ENCODE measurements at regions not wholly inside any gene's neighbourhood (a gene's known extent, or its start where the extent isn't known, plus 50 kb on each side); places are given as distances from the start of the nearest gene placed in this dataset.
"Not testable (repeated sequence)": the region's sequence is repeated elsewhere in the genome, so short reads cannot be mapped to it uniquely, and the experiment has no call there.

- not testable (repeated sequence) for H3K9ac ChIP-seq (ENCODE audit: low read length); H3K18ac ChIP-seq (ENCODE audit: low read length); H3K79me2 ChIP-seq (ENCODE audit: control insufficient read depth, insufficient read depth, low read length, poor library complexity); H3K14ac ChIP-seq (ENCODE audit: low read length); H3K4ac ChIP-seq (ENCODE audit: low read depth, low read length); H3K9me3 ChIP-seq (ENCODE audit: insufficient read depth, low read depth, low read length); H2BK12ac ChIP-seq (ENCODE audit: low read length); H3K4me2 ChIP-seq (ENCODE audit: low read length); DNase-seq; H2BK120ac ChIP-seq (ENCODE audit: insufficient read depth, low read length, poor library complexity); H3K27me3 ChIP-seq (ENCODE audit: insufficient read depth, low read length); H4K12ac ChIP-seq (ENCODE audit: low read depth, low read length); H4K91ac ChIP-seq (ENCODE audit: low read depth, low read length); H2AK5ac ChIP-seq (ENCODE audit: low read length); H3K4me3 ChIP-seq (ENCODE audit: low read depth, low read length); H2BK5ac ChIP-seq (ENCODE audit: low read depth, low read length, poor library complexity); H3K27ac ChIP-seq (ENCODE audit: low read depth, low read length); H3K23ac ChIP-seq (ENCODE audit: low read length); H4K8ac ChIP-seq (ENCODE audit: low read depth, low read length); H2AFZ ChIP-seq (ENCODE audit: insufficient read depth, low read length, poor library complexity); H3K36me3 ChIP-seq (ENCODE audit: control insufficient read depth in 1 of 2, insufficient read depth in 2 of 2, low read length in 2 of 2)
- Histone ChIP-seq H3K79me1 (ENCODE audit: low read length) (peaks cover 14% of the 10 kb centered on the region), H3K4me1 (ENCODE audit: control insufficient read depth in 1 of 2, insufficient read depth in 2 of 2, low read length in 2 of 2) (peaks cover 16 to 19% of the 10 kb centered on the region in 2 experiments)
- WGBS (ENCODE audit: extremely low coverage, insufficient coverage, insufficient read length): no CpG with 5 or more reads among the region's 10 CpGs
Measured at GRCh38 chr4:3898928-3899327, 132.7 kb downstream of the ADRA2C start.

DNA sequence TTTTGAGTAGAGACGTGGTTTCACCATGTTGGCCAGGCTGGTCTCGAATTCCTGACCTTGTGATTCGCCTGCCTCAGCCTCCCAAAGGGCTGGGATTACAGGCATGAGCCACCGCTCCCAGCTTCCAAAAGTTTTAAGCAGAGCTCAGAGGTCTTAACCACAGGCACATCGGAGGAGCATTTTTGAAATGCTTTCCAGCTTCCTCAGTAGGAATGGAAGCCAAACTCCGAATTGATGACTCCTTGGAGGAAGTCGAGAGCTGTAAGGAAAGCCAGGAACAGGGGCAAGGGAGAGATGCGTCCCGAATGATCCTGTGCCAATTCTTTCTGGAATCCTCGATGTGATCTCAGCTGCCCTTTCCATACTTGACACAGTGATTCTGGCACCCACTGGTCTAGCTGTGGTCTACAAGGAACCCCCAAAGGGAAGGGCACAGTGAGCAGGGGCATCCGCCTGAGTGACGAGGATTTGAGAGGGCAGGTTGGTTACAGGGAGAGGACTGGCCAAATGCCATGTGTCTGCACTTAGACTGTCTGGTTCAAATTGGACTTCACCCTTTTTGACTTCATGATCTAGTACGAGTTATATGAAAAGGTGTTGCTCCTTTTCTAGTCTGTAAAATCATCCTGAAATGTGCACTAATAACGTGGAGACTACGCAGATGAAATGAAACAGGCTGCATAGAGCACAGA, 138.2 kb downstream of the ADRA2C start:
- H4K8ac ChIP-seq (ENCODE audit: low read depth, low read length): peak overlapping the region; percentile 61
- peak overlapping the region; percentile 90 for H4K91ac ChIP-seq (ENCODE audit: low read depth, low read length)
- not testable (repeated sequence) for H3K18ac ChIP-seq (ENCODE audit: low read length); DNase-seq; H3K23ac ChIP-seq (ENCODE audit: low read length); H2AFZ ChIP-seq (ENCODE audit: insufficient read depth, low read length, poor library complexity); H4K12ac ChIP-seq (ENCODE audit: low read depth, low read length); H3K9me3 ChIP-seq (ENCODE audit: insufficient read depth, low read depth, low read length); H3K4ac ChIP-seq (ENCODE audit: low read depth, low read length); H3K79me1 ChIP-seq (ENCODE audit: low read length); H3K79me2 ChIP-seq (ENCODE audit: control insufficient read depth, insufficient read depth, low read length, poor library complexity); H3K4me2 ChIP-seq (ENCODE audit: low read length); H2BK5ac ChIP-seq (ENCODE audit: low read depth, low read length, poor library complexity); H3K27me3 ChIP-seq (ENCODE audit: insufficient read depth, low read length); H2AK5ac ChIP-seq (ENCODE audit: low read length); H3K9ac ChIP-seq (ENCODE audit: low read length); H3K4me3 ChIP-seq (ENCODE audit: low read depth, low read length); H3K36me3 ChIP-seq (ENCODE audit: control insufficient read depth in 1 of 2, insufficient read depth in 2 of 2, low read length in 2 of 2)
- peak overlapping the region; percentile 21 for H3K27ac ChIP-seq (ENCODE audit: low read depth, low read length)
- peak overlapping the region; percentile 82 for H2BK12ac ChIP-seq (ENCODE audit: low read length)
- no CpG with 5 or more reads among the region's 15 CpGs for WGBS (ENCODE audit: extremely low coverage, insufficient coverage, insufficient read length)
- H2BK120ac ChIP-seq (ENCODE audit: insufficient read depth, low read length, poor library complexity): peak overlapping the region; percentile 53
- peak overlapping the region; percentile 82 for H3K14ac ChIP-seq (ENCODE audit: low read length)
- H3K4me1 ChIP-seq (ENCODE audit: control insufficient read depth in 1 of 2, insufficient read depth in 2 of 2, low read length in 2 of 2): peaks cover 5 to 16% of the 10 kb centered on the region in 2 experiments

DNA sequence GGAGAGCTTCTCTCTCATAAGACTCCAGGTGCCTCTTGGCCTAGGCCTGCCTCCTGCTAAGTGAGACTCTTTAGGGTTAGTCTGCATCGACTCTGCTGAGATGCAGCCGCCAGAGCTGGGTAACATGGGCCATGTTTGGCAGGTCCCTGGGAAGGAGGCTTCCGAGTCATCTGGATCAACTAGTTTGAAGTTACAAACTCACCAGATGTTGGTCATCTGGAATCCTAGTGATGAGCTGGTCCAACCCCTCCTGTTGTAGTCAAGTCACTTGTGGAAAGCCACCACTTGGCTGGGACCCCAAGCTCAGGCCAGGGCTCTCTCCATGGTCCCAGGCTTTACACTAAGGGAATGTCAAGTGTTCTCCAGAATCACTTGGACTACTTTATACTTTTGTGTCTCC, 143.4 kb downstream of the ADRA2C start:
- not testable (repeated sequence) for H3K27ac ChIP-seq (ENCODE audit: low read depth, low read length); H3K4ac ChIP-seq (ENCODE audit: low read depth, low read length); H2BK120ac ChIP-seq (ENCODE audit: insufficient read depth, low read length, poor library complexity); H3K18ac ChIP-seq (ENCODE audit: low read length); H3K9ac ChIP-seq (ENCODE audit: low read length); H3K4me2 ChIP-seq (ENCODE audit: low read length); H3K79me1 ChIP-seq (ENCODE audit: low read length); DNase-seq; H3K23ac ChIP-seq (ENCODE audit: low read length); H3K79me2 ChIP-seq (ENCODE audit: control insufficient read depth, insufficient read depth, low read length, poor library complexity); H4K91ac ChIP-seq (ENCODE audit: low read depth, low read length); H3K27me3 ChIP-seq (ENCODE audit: insufficient read depth, low read length); H3K36me3 ChIP-seq (ENCODE audit: control insufficient read depth in 1 of 2, insufficient read depth in 2 of 2, low read length in 2 of 2); H2BK5ac ChIP-seq (ENCODE audit: low read depth, low read length, poor library complexity); H4K8ac ChIP-seq (ENCODE audit: low read depth, low read length); H2BK12ac ChIP-seq (ENCODE audit: low read length); H3K9me3 ChIP-seq (ENCODE audit: insufficient read depth, low read depth, low read length); H2AK5ac ChIP-seq (ENCODE audit: low read length); H4K12ac ChIP-seq (ENCODE audit: low read depth, low read length); H2AFZ ChIP-seq (ENCODE audit: insufficient read depth, low read length, poor library complexity); H3K14ac ChIP-seq (ENCODE audit: low read length); H3K4me3 ChIP-seq (ENCODE audit: low read depth, low read length); H3K4me1 ChIP-seq (ENCODE audit: control insufficient read depth in 1 of 2, insufficient read depth in 2 of 2, low read length in 2 of 2)
- WGBS (ENCODE audit: extremely low coverage, insufficient coverage, insufficient read length): no CpG with 5 or more reads among the region's 3 CpGs

DNA sequence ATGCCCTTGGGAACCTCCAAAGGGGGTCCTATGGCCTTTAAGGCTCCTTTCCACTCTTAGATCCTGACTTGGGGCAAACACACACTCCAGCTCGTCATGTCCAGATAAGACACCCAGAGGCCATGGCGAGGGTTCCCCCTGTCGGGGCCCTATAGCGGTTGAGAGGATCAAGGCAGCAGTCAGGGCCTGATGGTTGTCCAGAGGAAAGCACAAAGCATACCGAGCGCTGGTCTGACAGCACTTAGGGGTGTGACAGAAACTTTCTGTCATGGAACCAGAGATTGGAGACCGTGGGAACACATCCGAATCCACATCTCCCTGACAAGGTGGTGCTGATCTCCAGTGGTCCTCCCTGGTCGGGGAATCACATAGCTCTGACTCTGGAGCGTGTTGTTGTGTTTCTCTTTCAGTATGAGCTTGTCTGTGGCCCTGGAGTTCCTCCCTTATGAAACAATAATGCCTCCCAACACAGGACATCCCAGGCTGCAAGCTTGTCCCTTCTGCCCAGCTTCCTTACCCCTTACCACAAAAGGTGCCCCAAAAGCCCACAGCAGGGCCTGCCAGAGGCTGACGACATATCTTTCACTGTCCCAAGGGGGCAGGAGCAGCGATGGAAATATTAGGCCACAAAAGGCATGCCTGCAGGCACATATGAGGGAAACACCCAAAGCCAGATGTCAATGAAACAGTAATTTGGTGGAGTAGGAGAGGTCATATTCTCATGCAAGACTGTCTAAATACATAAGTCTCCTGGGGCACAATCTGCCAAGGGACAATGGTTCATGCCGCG, 144.2 kb downstream of the ADRA2C start:
- not testable (repeated sequence) for H2BK120ac ChIP-seq (ENCODE audit: insufficient read depth, low read length, poor library complexity); H3K23ac ChIP-seq (ENCODE audit: low read length); H3K18ac ChIP-seq (ENCODE audit: low read length); H3K14ac ChIP-seq (ENCODE audit: low read length); H3K36me3 ChIP-seq (ENCODE audit: control insufficient read depth in 1 of 2, insufficient read depth in 2 of 2, low read length in 2 of 2); H3K4ac ChIP-seq (ENCODE audit: low read depth, low read length); H2BK12ac ChIP-seq (ENCODE audit: low read length); H3K9ac ChIP-seq (ENCODE audit: low read length); H3K4me1 ChIP-seq (ENCODE audit: control insufficient read depth in 1 of 2, insufficient read depth in 2 of 2, low read length in 2 of 2); H4K12ac ChIP-seq (ENCODE audit: low read depth, low read length); H4K91ac ChIP-seq (ENCODE audit: low read depth, low read length); H3K4me3 ChIP-seq (ENCODE audit: low read depth, low read length); H3K79me1 ChIP-seq (ENCODE audit: low read length); H3K27ac ChIP-seq (ENCODE audit: low read depth, low read length); H2BK5ac ChIP-seq (ENCODE audit: low read depth, low read length, poor library complexity); H2AK5ac ChIP-seq (ENCODE audit: low read length); H3K4me2 ChIP-seq (ENCODE audit: low read length); H2AFZ ChIP-seq (ENCODE audit: insufficient read depth, low read length, poor library complexity); H3K27me3 ChIP-seq (ENCODE audit: insufficient read depth, low read length); H4K8ac ChIP-seq (ENCODE audit: low read depth, low read length); DNase-seq; H3K9me3 ChIP-seq (ENCODE audit: insufficient read depth, low read depth, low read length); H3K79me2 ChIP-seq (ENCODE audit: control insufficient read depth, insufficient read depth, low read length, poor library complexity)
- WGBS (ENCODE audit: extremely low coverage, insufficient coverage, insufficient read length): no CpG with 5 or more reads among the region's 14 CpGs

All from trophoblast cell (in vitro differentiated cells and primary cell).